ENCODE measurements at regions not wholly inside any gene's neighbourhood (a gene's known extent, or its start where the extent isn't known, plus 50 kb on each side); places are given as distances from the start of the nearest gene placed in this dataset.

- Histone ChIP-seq H2BK5ac (ENCODE audit: insufficient read length, low read length) (no peak overlapping the region), H2BK15ac (ENCODE audit: low read depth, low read length) (no peak overlapping the region), H3K79me2 (ENCODE audit: insufficient read depth, low read length) (no peaks in the 10 kb centered on the region), H3K27me3 (ENCODE audit: insufficient read depth, low read length) (no peaks in the 10 kb centered on the region), H4K20me1 (ENCODE audit: control insufficient read depth, insufficient read depth, insufficient read length) (no peaks in the 10 kb centered on the region), H3K14ac (ENCODE audit: insufficient read depth, low read length) (no peak overlapping the region), H2AK5ac (ENCODE audit: insufficient read length, low read length) (no peak overlapping the region), H3K27ac (ENCODE audit: insufficient read length, low read depth, low read length) (no peak overlapping the region), H3T11ph (ENCODE audit: low read length) (no peak overlapping the region), H4K91ac (ENCODE audit: insufficient read length, low read depth, low read length) (no peak overlapping the region), H2BK12ac (ENCODE audit: insufficient read length, low read depth, low read length) (no peak overlapping the region), H3K23me2 (ENCODE audit: insufficient read length, low read depth, low read length, poor library complexity, severe bottlenecking) (no peaks in the 10 kb centered on the region), H4K5ac (ENCODE audit: insufficient read length, low read depth, low read length) (no peak overlapping the region), H3K56ac (ENCODE audit: insufficient read length, low read depth, low read length) (no peak overlapping the region), H3K79me1 (ENCODE audit: insufficient read depth, low read depth, low read length, poor library complexity, severe bottlenecking) (no peaks in the 10 kb centered on the region), H3K9me3 (ENCODE audit: control insufficient read depth, low read depth, low read length) (no peaks in the 10 kb centered on the region), H4K8ac (replicated peaks; ENCODE audit: insufficient read length, low read depth, low read length) (no peak overlapping the region), H2BK120ac (ENCODE audit: low read depth, low read length, poor library complexity, severe bottlenecking) (no peak overlapping the region), H2AFZ (ENCODE audit: low read length) (no peak overlapping the region), H3K4me1 (ENCODE audit: insufficient read depth, low read length) (no peaks in the 10 kb centered on the region), H3K9ac (ENCODE audit: extremely low read depth, insufficient read length, low read length) (no peak overlapping the region), H3K23ac (ENCODE audit: insufficient read length, low read depth, low read length) (no peak overlapping the region), H3K4me2 (ENCODE audit: insufficient read depth, insufficient read length, low read length) (no peak overlapping the region), H3K4ac (ENCODE audit: low read depth, low read length) (no peak overlapping the region), H3K18ac (ENCODE audit: insufficient read length, low read depth, low read length) (no peak overlapping the region), H2BK20ac (ENCODE audit: low read depth, low read length, poor library complexity, severe bottlenecking) (no peak overlapping the region)
- Mint-ChIP-seq H3K27ac (no peak overlapping the region), H3K4me3 (no peak overlapping the region), H3K4me1 (no peaks in the 10 kb centered on the region), H3K9me3 (peaks cover 6 to 7% of the 10 kb centered on the region in 2 experiments; a peak in 2 of 5 replicates), H3K27me3 (ENCODE audit: low read depth) (no peaks in the 10 kb centered on the region), H3K36me3 (ENCODE audit: insufficient read depth in 1 of 3, low read depth in 3 of 3) (no peaks in the 10 kb centered on the region; a peak in 1 of 7 replicates)
- TF ChIP-seq CTCF (conservative IDR thresholded peaks at IDR 0.05): no peak
- no peak for DNase-seq
- no CpG with 5 or more reads among the region's 1 CpG for WGBS (ENCODE audit: extremely low coverage, insufficient read length, low lambda C conversion rate)
Observed at GRCh38 chr6:49030251-49031020, 432.6 kb downstream of the MMUT start.

Data from H9 (cell line).